ENCODE measurements at regions not wholly inside any gene's neighbourhood (a gene's known extent, or its start where the extent isn't known, plus 50 kb on each side); places are given as distances from the start of the nearest gene placed in this dataset.

- TF ChIP-seq, protein P1, sequence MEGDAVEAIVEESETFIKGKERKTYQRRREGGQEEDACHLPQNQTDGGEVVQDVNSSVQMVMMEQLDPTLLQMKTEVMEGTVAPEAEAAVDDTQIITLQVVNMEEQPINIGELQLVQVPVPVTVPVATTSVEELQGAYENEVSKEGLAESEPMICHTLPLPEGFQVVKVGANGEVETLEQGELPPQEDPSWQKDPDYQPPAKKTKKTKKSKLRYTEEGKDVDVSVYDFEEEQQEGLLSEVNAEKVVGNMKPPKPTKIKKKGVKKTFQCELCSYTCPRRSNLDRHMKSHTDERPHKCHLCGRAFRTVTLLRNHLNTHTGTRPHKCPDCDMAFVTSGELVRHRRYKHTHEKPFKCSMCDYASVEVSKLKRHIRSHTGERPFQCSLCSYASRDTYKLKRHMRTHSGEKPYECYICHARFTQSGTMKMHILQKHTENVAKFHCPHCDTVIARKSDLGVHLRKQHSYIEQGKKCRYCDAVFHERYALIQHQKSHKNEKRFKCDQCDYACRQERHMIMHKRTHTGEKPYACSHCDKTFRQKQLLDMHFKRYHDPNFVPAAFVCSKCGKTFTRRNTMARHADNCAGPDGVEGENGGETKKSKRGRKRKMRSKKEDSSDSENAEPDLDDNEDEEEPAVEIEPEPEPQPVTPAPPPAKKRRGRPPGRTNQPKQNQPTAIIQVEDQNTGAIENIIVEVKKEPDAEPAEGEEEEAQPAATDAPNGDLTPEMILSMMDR (conservative IDR thresholded peaks at IDR 0.05 in 1 of 2, IDR thresholded peaks at IDR 0.05 in 1 of 2; ENCODE audit: extremely low read depth in 1 of 2, insufficient read depth in 1 of 2, low read depth in 1 of 2, low read length in 2 of 2): no peak
- no peak for TF ChIP-seq EZH2 (IDR thresholded peaks at IDR 0.05; ENCODE audit: borderline replicate concordance, low read length)
Observed at GRCh38 chr20:48165401-48165685, 380.1 kb upstream of the SULF2 start.

Data from mammary epithelial cell (primary cell).